Stimulated activated CD4-positive, alpha-beta T cell treated with anti-CD3 and anti-CD28 coated beads, Interleukin-15, amount 100 ng/mL, for 24 hours (primary cell): ENCODE measurements at regions not wholly inside any gene's neighbourhood (a gene's known extent, or its start where the extent isn't known, plus 50 kb on each side); places are given as distances from the start of the nearest gene placed in this dataset.
"Not testable (repeated sequence)": the region's sequence is repeated elsewhere in the genome, so short reads cannot be mapped to it uniquely, and the experiment has no call there.

Experiments used
- DNase-seq: peaks from one replicate; pipeline ENCODE4 v3.0.0-alpha.2; 2020

DNA sequence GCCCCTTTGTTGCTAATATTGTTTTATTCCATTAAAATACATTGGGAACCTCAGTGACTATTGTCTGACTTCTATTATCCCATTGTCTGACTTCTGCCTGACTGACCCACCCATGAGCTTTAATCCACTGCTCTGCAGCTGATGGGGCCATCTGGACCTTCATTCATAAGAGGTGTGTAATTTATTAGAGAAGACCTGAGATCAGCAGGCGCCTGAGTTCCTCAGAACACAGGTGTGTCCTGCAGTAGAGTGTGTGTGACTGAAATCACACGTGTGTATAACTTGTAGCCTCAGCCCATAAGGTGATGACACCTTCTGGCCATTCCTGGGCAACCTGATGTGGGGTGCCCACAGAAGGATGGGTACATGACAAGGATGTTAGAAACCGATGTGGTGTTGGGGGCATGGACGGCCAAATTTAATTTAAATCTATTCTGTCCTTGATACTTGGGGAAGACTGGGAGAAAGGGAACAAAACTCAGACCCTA lies 821.0 kb downstream of the TMEM121 start:
- no peak for DNase-seq

DNA sequence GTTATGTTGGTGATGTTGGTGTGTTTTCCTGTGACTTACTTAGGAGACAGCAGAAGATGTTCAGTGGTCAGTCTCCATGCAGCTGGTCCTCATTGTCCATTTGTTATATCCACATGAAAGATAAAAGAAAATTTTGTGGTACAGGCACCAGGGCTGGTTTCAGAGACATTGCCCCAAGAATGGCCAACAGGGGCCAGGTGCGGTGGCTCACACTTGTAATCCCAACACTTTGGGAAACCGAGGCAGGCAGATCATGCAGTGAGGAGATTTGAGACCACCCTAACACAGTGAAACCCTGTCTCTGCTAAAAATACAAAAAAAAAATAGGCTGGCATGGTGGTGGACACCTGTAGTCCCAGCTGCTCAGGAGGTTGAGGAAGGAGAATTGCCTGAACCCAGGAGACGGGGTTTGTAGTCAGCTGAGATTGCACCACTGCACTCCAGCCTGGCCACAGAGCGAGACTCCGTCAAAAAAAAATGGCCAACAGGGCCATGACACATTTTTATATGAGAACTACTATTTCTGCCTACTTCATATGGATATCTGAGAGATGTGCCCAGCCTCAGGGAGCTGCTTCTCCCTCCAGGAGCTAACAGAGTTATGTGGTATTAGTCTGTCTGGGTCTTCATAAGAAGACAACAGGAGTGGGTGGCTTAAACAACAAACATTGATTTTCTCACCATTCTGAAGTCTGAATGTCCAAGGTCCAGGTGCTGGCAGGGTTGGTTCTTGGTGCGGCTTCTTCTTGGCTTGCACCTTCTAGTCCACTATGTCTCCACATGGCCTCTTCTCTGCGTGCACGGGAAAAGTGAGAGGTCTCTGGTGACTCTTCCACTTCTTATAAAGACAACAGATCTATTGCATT lies 821.7 kb downstream of the TMEM121 start:
- DNase-seq: no peak

DNA sequence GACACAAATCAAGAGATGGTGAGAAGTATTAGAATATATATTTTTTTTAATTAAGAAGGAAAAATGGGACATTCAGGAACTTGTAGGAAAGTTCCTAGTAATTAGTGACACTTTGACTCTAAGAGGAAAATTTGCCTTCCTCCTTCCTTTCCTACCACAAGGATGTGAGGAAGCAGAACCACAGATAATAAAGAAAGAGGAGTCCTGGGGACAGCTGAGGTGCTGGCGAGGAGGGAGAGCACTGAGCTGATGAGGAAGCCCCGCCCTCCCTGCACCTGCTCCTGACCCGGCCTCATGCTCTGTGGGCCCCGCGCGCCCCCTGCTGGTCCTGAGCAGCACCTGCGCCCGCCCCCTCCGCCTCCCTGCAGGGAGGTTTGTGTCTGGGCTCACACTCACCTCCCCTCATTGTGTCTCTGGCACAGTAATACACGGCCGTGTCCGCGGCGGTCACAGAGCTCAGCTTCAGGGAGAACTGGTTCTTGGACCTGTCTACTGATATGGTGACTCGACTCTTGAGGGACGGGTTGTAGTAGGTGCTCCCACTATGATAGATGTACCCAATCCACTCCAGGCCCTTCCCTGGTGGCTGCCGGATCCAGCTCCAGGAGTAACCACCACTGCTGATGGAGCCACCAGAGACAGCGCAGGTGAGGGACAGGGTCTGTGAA lies 822.6 kb downstream of the TMEM121 start:
- DNase-seq: peak; percentile 77

DNA sequence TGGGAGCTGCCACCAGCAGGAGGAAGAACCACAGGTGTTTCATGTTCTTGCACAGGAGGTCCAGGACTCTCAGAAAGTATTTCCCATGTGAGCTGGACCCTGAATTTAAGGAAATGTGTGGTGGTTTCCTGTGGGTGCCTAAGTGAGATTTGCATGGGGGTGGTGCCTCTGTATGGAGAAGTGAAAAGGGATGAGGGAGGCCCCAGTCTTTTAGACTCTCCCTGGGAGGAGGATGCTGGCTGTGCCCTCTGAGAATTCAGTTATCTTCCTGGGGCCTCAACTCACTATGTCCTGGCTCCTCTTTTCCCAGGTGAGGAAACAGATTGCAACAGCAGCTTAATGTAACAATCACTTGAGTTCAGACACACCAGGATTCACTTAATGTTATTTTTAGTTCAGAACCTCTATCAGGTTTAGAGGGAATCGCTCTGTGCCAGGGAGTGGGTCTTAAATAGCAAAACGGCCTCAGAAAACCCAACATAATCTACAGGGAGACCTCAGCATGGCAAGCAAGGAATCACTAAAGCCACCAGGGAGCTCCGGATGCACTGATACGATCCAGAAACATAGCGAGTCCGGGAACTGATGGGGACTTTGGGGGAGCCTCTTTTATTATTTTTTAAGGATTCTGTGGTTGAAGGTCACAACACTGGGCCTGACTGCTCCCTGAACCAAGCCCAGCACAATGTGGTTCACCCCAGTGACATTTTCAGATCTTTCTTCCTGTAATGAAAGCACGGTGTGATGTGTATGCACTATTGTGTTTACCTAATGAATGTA lies 823.5 kb downstream of the TMEM121 start:
- DNase-seq: not testable (repeated sequence)

DNA sequence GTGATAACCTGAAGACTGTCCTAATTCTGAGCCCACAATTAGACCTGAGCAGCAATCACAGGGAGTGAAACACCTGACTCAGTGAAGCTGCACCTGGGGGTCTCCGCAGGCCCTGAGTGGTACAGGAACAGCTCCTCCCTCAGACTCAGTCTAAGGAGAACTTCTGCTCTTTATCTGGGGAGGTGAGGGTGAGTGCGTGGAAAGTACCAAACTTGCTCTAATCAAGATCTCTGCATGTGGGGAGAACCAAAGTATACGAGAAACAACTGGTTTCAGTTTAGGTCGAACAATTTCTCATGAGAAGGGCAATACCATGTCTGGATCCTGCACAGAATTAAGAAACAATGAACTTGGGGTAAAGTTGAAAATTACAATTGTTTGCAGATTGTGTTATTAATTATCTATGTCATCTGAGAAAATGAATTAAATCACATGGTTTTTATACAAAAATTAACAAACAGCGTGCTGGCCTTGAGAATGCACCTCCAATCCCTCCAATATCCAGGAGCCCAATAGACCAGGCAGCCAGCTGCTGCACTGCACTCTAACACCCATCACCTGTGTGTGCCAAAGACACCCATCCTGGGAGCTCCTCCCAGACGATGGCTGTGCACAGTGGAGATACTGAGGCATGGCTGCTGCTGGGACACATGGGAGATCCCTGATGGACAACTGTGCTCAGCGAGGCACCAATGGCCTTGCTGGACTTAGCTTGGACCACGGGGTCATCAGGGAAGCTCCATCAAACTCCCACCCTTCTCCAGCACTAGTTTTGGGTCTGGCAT lies 828.8 kb downstream of the TMEM121 start:
- DNase-seq: not testable (repeated sequence)

DNA sequence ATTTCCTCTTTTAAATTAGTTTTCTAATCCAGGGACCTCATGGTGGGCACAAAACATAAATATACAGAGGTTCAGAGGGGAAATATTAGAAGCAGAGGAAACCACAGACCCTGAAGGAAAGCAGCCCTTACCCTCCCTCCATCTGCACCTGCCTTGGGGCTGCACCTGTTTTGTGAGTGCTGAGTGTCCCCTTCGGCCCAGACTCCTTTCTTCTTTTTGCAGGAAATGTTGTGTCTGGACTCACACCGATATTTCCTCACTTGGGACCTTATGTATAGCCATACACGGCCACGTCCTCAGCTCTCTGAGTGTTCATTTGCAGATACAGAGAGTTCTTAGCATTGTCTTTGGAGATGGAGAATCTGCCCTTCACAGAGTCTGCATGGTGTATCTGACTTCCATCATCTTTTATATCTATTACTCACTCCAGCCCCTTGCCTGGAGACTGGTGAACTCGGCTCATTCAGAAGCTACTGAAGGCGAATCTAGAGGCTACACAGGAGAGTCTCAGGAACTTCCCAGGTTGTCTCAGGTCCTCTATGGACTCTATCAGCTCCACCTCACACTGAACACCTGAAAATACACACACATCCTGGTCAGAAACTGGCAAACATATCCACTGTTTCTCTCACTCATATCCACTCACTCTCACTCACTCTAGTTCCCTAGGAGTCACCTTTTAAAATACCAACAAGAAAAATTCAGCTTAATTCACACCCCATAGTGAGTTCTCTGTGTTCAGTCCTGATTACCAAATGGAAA lies 829.7 kb downstream of the TMEM121 start:
- not testable (repeated sequence) for DNase-seq

DNA sequence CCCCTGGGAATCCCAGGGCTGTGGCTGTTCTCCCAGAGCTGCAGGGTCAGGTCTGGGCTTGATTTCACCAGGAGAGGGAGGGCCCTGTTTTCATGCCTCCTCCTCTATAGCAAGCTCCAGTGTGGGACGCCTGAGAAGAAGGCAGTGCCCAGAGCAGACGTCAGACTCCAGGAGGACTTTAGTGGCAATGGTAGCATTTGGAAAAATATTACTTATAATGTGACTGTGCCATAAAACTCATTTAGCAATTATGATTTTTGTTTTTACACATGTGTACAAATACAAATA lies 830.2 kb downstream of the TMEM121 start:
- not testable (repeated sequence) for DNase-seq

DNA sequence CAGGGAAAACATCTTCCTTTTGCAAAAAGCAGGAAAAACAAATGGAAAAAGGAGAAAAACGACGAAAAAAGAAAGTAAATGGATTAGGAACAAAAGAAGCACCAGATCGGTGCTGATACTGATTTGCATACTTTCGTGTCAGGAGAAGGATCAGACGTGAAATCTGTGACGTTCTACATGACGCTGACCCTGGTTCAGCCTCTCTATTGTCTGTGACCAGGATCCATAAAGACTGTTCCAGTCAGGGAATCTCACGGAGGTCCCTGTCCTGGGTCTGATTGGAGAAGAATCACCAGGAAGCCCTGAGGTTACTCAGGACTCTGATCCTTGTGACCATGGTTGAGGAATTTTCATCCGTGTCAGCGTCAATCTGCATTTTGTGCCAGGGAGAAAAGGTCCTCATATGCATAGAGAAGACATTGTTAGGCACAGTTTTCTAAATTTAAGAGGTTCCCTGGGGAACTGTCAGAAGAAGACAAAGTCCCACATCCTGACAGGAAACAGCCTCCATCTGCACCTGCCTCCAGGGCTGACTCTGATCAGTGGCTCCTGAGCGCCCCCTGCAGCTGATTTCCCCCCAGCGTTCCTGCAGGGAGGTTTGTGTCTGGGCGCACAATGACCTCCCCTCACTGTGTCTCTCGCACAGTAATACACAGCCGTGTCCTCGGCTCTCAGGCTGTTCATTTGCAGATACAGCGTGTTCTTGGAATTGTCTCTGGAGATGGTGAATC lies 832.9 kb downstream of the TMEM121 start:
- peak; percentile 11 for DNase-seq

DNA sequence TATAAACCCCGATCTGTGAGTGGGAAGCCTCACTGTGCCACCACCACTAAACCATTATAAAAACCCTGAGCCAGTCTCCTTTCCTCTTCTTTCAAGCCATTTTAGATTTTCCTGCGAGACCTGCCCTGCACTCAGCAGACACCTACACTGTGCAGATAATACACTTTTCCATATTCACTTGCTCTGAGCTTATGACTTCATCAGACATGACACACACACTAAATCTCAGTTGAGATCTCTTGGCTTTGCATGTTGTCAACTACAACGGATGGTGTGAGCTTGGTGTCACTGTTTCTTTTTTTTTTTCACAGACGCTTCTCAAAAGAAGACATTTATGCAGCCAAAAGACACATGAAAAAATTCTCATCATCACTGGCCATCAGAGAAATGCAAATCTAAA lies 839.0 kb downstream of the TMEM121 start:
- DNase-seq: not testable (repeated sequence)

DNA sequence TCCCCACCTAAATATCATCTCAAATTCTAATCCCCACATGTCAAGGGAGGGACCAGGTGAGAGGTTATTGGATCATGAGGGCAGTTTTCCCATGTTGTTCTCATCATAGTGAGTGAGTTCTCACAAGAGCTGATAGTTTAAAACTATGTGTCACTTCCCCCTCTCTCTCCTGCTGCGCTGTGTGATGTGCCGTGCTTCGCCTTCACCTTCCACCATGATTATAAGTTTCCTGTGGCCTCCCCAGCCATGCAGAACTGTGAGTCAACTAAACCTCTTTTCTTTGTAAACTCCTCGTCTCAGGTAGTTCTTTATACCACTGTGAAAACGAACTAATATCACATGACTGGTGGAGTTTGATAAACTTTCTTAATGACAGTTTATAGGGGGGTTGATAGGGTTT lies 839.5 kb downstream of the TMEM121 start:
- not testable (repeated sequence) for DNase-seq

DNA sequence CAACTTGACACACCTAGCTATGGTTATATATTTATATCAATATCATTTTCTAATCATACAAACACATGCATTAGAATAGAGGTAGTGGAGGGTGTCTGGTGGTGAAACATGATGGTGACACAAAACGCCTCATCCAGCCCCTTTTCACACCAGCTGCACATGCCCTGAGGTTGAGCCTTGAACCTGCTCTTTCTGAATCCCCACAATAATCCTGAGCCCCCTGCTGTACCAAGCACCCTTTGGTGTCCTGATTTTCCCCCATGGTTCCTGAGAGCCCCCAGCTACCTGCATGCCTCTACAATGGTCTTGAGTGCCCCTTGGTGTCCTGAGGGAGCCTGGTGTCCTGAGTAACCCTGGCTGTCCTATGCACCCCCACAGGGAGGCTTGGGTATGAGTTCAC lies 840.6 kb downstream of the TMEM121 start:
- DNase-seq: not testable (repeated sequence)

DNA sequence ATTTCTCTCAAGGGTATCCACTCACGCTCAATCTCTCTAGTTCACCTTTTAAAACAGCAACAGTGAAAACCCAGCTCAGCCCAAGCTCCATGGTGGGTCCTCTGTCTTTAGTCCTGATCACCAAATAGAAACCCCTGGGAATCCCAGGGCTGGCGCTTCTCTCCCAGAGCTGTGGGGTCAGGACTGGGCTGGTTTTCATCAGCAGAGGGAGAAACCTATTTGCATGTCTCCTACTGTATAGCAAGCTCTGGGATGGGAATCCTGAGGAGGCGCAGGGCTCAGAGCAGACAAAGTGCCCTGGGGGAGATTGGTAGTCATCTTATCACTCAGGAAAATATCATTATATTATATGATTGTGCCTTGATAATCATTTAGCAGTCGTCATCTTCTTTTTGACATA lies 843.1 kb downstream of the TMEM121 start:
- not testable (repeated sequence) for DNase-seq

DNA sequence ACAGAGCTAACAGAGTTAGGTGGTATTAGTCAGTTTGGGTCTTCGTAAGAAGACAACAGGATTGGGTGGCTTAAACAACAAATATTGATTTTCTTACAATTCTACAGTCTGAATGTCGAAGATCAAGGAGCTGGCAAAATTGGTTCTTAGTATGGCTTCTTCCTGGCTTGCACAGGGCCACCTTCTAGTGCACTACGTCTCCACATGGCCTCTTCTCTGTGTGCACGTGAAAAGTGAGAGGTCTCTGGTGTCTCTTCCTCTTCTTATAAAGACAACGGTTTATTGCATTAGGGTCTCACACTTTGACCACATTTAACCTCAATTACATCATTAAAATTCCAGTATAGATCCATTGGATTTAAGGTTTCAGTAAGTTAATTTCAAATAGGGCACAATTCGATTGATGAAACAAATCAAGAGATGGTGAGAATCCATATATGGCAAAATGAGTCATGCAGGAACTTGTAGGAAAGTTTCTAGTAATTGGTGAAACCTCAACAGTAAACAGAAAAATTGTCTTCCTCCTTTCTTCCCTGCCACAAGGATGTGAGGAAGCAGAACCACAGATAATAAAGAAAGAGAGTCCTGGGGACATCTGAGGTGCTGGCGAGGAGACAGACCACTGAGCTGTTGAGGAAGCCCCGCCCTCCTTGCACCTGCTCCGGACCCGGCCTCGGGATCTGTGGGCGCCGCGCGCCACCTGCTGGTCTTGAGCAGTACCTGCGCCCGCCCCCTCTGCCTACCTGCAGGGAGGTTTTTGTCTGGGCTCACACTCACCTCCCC lies 846.7 kb downstream of the TMEM121 start:
- peak; percentile 89 for DNase-seq

DNA sequence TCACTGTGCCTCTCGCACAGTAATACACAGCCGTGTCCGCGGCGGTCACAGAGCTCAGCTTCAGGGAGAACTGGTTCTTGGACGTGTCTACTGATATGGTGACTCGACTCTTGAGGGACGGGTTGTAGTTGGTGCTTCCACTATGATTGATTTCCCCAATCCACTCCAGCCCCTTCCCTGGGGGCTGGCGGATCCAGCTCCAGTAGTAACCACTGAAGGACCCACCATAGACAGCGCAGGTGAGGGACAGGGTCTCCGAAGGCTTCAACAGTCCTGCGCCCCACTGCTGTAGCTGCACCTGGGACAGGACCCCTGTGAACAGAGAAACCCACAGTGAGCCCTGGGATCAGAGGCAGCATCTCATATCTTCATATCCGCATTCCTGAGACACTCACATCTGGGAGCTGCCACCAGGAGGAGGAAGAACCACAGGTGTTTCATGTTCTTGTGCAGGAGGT lies 847.3 kb downstream of the TMEM121 start:
- DNase-seq: not testable (repeated sequence)

DNA sequence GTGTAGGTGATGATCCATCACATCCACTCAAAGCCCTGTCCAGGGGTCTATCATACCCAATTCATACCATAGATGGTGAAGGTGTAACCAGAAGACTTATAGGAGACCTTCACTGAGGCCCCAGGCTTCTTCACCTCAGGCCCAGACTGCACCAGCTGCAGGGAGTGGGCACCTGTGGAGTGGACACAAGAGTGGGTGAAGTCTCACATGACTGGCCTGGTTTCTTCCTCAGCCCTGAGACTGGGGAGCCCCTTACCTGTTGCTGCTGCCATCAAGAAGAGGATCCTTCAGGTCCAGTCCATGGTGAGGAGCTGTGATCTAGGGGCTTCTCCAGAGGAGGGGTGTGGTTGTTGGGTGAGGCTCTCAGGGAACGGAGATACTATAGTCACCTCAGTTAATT lies 851.0 kb downstream of the TMEM121 start:
- DNase-seq: no peak

DNA sequence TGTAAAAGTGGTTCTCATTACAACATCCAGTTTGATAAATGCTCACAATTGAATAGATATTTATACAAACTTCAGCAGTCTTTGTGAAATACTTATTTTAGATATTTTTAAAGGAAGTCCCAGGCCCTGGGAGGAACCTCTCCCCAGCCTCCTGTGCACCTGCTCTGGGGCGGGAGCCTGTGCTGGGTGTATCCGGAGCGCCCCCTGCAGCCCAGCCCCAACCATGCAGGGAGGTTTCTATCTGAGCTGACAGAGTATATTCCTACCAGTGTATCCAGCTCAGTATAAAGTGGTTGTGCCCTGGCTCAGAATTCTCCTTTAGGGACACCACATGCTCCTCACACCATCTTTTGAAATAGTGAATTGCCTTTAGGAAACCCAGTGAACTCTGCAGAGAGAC lies 851.8 kb downstream of the TMEM121 start:
- peak; percentile 53 for DNase-seq

DNA sequence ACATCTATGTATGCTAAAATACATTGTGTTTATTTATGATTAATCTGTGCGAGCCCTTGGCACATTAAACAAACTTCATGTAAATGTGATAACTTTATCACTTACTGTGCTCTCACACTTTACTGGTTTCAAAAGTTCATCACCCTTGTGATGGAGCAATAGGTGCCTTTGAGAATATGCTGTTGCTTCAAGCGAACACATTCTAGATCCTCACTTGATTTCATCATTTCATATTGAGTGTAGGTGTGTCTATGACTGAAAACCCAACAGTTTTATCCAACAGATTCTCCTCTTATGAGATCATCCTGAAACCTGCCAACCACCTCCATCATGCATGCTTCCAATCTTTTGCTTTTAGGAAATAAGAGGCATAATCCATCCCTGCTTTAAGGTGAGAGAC lies 854.4 kb downstream of the TMEM121 start:
- no peak for DNase-seq

DNA sequence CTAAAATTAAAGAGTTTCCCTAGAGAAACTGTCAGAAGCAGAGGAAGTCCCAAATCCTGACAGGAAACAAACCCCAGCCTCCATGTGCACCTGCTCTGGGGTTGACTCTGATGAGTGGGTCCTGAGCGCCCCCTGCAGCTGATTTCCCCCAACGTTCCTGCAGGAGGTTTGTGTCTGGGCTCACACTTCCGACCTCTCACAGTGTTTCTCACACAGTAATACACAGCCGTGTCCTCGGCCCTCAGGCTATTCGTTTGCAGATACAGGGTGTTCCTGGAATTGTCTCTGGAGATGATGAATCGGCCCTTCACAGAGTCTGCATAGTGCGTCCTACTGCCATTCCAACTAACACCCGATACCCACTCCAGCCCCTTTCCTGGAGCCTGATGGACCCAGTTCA lies 862.8 kb downstream of the TMEM121 start:
- DNase-seq: not testable (repeated sequence)

DNA sequence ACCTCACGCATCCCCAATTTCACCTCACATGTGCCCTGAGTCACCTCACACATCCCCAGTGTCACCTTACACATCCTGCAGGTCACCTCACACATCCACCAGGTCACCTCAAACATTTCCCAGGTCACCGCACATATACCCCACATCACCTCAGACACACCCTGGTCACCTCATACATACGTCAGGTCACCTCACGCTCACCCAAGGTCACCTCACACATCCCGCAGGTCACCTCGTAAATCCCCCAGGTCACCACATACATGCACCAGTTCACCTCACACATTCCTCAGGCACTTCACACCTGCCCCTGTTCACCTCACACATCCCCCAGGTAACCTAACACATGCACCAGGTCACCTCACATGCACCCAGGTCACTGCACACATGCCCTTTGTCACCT lies 864.0 kb downstream of the TMEM121 start:
- no peak for DNase-seq

DNA sequence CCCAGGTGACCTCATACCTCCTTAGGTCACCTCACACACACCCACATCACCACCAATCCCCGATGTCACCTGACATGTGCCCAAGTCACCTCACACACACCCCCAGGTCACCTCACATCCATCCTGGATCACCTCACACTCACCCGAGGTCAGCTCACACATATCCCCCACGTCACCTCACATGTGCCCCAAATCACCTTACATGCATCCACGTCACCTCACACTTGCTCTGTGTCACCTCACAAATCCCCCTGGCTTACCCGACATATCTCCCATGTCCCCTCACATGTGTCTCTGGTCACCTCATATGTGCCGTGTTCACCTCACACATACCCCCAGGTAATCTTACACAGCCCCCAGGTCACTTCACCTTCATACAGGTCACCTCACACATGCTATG lies 864.6 kb downstream of the TMEM121 start:
- DNase-seq: no peak
